HCT116 (cell line): ENCODE measurements at regions not wholly inside any gene's neighbourhood (a gene's known extent, or its start where the extent isn't known, plus 50 kb on each side); places are given as distances from the start of the nearest gene placed in this dataset.

Experiments
- ATF3 ChIP-seq: IDR thresholded peaks from 2 replicates; pipeline ENCODE4 v1.6.1; 2012
- CEBPB ChIP-seq: IDR thresholded peaks from 2 replicates; pipeline ENCODE4 v1.6.1; 2012; ENCODE audit warnings: low read depth
- CTCF ChIP-seq, 3 experiments: fragments of 200-600 bp in 1 of 3; sonication (generic) in 1 of 3; IDR thresholded peaks in 2 of 3; conservative IDR thresholded peaks in 1 of 3; 2 replicates each; pipeline ENCODE4 v1.5.1; 2012 to 2017; ENCODE audit warnings: low read depth in 2 of 3, low read length in 2 of 3, antibody characterized with exemption in 1 of 3, borderline replicate concordance in 1 of 3, control low read depth in 1 of 3, mild to moderate bottlenecking in 1 of 3, mixed read lengths in 1 of 3, mixed run types in 1 of 3, moderate library complexity in 1 of 3; ENCODE audit not compliant: insufficient read depth in 1 of 3
- EGR1 ChIP-seq: IDR thresholded peaks from 2 replicates; pipeline ENCODE4 v1.6.1; 2012; ENCODE audit warnings: low read depth
- EZH2 ChIP-seq: fragments of 200-600 bp; sonication (generic); IDR thresholded peaks from 2 replicates; pipeline ENCODE4 v1.6.1; 2017; ENCODE audit warnings: antibody characterized with exemption, mixed run types
- EZH2phosphoT487 ChIP-seq: fragments of 200-600 bp; IDR thresholded peaks from 2 replicates; pipeline ENCODE4 v1.6.1; 2018; ENCODE audit warnings: antibody characterized with exemption, borderline replicate concordance
- JUND ChIP-seq: IDR thresholded peaks from 2 replicates; pipeline ENCODE4 v1.6.1; 2012
- MAX ChIP-seq: IDR thresholded peaks from 2 replicates; pipeline ENCODE4 v1.6.1; 2012
- POLR2A ChIP-seq: IDR thresholded peaks from 2 replicates; pipeline ENCODE4 v1.7.0; 2011; ENCODE audit warnings: borderline replicate concordance; ENCODE audit not compliant: insufficient read depth, insufficient read length; ENCODE audit errors: extremely low read depth
- POLR2AphosphoS5 ChIP-seq: IDR thresholded peaks from 2 replicates; pipeline ENCODE4 v1.6.1; 2011; ENCODE audit warnings: mild to moderate bottlenecking, low read depth, low read length, moderate library complexity
- RAD21 ChIP-seq: IDR thresholded peaks from 2 replicates; pipeline ENCODE4 v1.6.1; 2012; ENCODE audit warnings: low read depth, mild to moderate bottlenecking
- REST ChIP-seq: IDR thresholded peaks from 2 replicates; pipeline ENCODE4 v1.6.1; 2012; ENCODE audit warnings: low read depth
- TCF7L2 ChIP-seq: IDR thresholded peaks from 2 replicates; pipeline ENCODE4 v1.7.0; 2011; ENCODE audit warnings: borderline replicate concordance, inconsistent platforms; ENCODE audit not compliant: insufficient read depth, insufficient read length; ENCODE audit errors: extremely low read depth
- YY1 ChIP-seq: IDR thresholded peaks from 2 replicates; pipeline ENCODE4 v1.6.1; 2011; ENCODE audit warnings: low read length, low read depth, moderate library complexity, mild to moderate bottlenecking; ENCODE audit not compliant: insufficient replicate concordance; ENCODE audit errors: extremely low read depth

- TF ChIP-seq CTCF (IDR thresholded peaks at IDR 0.05 in 2 of 3, conservative IDR thresholded peaks at IDR 0.05 in 1 of 3; ENCODE audit: borderline replicate concordance in 1 of 3, insufficient read depth in 1 of 3, low read depth in 2 of 3, low read length in 2 of 3) (no peak), EZH2 (no peak), POLR2AphosphoS5 (no peak), ATF3 (no peak), POLR2A (no peak), JUND (no peak), RAD21 (no peak), REST (no peak), EZH2phosphoT487 (no peak), TCF7L2 (no peak), MAX (no peak), YY1 (no peak), EGR1 (no peak), CEBPB (no peak)
These were observed 327.3 kb downstream of the PTEN start for GRCh38 chr10:88190540-88191235.
